ENCODE measurements at regions not wholly inside any gene's neighbourhood (a gene's known extent, or its start where the extent isn't known, plus 50 kb on each side); places are given as distances from the start of the nearest gene placed in this dataset.
A peak's percentile ranks its signal among the peaks of the same experiment; 100 is the strongest.

DNA sequence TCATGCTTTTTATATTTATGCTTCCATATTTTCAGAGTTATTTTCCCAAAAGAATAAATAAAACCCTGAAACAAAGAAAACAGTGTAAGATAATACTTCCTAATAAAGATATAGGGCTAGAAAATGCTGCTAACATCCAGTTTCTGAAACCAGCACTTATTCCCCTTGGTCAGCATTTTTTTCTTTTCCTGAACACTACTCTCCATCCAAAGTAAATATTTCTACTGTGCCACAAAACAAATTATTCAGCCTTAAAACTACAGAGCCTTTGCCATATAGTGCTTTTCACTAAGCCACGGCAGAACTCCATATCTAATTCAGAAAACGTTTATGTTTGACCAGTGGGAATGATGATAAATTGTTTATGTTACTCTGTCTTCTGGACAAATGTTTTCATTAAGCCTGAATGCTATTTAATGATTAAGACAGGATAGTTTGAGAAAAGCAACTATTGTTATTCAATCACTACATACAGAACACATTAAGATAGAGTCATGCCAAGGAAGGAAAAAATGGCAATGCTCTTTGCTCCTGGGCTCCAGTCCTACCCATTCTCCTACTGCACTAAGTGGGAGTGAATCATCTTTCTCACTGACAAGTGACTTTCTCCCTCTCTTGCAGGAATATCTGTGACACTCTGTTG is 723.9 kb downstream of the FAT4 start:
- Histone ChIP-seq H3K9me3 (no peaks in the 10 kb centered on the region), H3K27me3 (ENCODE audit: low read depth) (no peaks in the 10 kb centered on the region), H3K4me3 (no peak overlapping the region), H3K4me1 (peaks cover 3% of the 10 kb centered on the region; the same call in 1 of the 2 replicates), H3K36me3 (replicated peaks) (no peaks in the 10 kb centered on the region)
- no peak for DNase-seq (ENCODE audit: low spot score in 2 of 2)
- in situ Hi-C loops (cut with MboI; ENCODE audit: low sequenced_read_pairs) = no loop called here

DNA sequence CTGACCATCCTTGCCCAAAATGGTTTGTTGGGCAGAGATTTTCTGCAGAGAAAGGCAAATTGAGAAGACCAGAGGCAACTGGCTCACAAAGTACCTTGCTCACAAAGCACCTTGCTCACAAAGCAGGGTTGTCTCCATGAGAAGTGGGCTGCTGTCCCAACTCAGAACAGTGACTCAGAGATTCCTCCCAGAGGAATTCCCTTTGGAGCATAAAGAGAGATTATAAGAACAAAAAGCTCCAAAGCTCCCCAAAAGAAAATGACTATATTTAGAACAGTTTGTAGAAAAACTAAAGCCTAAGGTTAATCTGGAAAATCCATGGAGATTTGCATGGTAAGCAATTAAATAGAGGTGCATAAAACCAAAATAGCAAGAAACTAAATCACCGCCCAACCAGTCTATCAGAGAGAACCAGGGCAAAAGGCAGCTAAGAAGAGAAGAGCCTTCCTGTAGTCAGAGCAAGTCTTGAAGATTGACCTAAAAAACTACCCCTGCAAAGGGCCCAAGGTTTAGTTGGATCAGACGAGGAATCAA is 731.4 kb downstream of the FAT4 start:
- DNase-seq (ENCODE audit: low spot score in 2 of 2) = peak; percentile 36 to 53
- in situ Hi-C loops (cut with MboI; ENCODE audit: low sequenced_read_pairs) = no loop called here
- Histone ChIP-seq H3K36me3 (replicated peaks) (no peaks in the 10 kb centered on the region), H3K4me1 (peaks cover 3% of the 10 kb centered on the region), H3K9me3 (peaks cover 3% of the 10 kb centered on the region; the same call in 1 of the 2 replicates), H3K4me3 (no peak overlapping the region), H3K27me3 (ENCODE audit: low read depth) (no peaks in the 10 kb centered on the region)

DNA sequence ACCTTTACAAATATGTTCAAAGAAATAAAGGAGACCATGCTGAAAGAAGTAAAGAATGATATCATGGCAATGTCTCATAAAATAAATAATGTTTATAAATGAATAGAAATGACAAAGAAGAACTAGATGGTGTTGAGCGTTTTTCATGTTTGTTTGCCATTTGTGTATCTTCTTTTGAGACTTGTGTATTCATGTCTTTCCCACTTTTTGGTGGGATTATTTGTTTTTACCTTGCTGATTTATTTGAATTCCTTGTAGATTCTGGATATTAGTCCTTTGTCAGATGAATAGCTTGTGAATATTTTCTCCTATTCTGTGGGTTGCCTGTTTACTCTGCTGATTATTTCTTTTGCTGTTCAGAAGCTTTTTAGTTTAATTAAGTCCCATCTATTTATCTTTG is 732.4 kb downstream of the FAT4 start:
- Histone ChIP-seq H3K27me3 (ENCODE audit: low read depth) (no peaks in the 10 kb centered on the region), H3K9me3 (peaks cover 3% of the 10 kb centered on the region; the same call in 1 of the 2 replicates), H3K4me1 (peaks cover 3% of the 10 kb centered on the region), H3K36me3 (replicated peaks) (no peaks in the 10 kb centered on the region), H3K4me3 (no peak overlapping the region)
- no peak for DNase-seq (ENCODE audit: low spot score in 2 of 2)
- in situ Hi-C loops (cut with MboI; ENCODE audit: low sequenced_read_pairs) = no loop called here

DNA sequence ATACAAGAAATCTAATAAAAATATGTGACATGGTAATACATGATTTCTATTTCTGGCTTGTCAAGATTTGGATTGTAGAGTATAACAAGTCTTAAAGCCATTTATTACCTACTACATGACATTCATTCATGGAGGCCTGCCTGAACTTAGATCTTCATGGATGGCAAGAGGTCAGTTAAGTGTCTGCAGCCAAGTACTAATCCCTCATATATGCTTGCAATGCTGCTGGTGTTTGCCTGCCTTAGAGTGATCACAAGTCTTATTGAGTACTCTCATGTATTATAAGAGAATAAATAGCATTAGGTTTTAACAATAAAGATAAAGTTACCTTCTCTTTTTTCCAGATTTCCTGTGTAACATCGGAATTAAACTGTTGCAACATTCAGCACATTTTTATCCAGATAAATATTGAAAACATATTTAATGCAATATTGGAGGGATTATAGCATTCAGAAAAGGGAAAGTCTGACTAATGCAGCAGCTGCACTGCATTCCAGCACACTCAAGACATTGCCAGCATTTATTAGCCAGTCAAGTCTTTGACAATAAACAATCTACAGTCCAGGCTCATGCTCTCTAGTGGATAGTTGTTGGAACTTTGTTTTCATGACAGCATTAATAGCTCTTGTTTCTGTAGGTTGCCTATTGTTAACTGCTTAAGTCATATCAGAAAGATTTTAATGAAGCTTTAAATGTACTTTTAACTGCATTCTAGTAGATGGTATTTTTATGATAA is 737.1 kb downstream of the FAT4 start:
- Histone ChIP-seq H3K27me3 (ENCODE audit: low read depth) (no peaks in the 10 kb centered on the region), H3K4me3 (no peak overlapping the region), H3K4me1 (peaks cover 8% of the 10 kb centered on the region), H3K36me3 (replicated peaks) (no peaks in the 10 kb centered on the region), H3K9me3 (peaks cover 1% of the 10 kb centered on the region; the same call in 1 of the 2 replicates)
- in situ Hi-C loops (cut with MboI; ENCODE audit: low sequenced_read_pairs) = no loop called here
- DNase-seq (ENCODE audit: low spot score in 2 of 2) = peak in 1 of 2 experiments; percentile 44

DNA sequence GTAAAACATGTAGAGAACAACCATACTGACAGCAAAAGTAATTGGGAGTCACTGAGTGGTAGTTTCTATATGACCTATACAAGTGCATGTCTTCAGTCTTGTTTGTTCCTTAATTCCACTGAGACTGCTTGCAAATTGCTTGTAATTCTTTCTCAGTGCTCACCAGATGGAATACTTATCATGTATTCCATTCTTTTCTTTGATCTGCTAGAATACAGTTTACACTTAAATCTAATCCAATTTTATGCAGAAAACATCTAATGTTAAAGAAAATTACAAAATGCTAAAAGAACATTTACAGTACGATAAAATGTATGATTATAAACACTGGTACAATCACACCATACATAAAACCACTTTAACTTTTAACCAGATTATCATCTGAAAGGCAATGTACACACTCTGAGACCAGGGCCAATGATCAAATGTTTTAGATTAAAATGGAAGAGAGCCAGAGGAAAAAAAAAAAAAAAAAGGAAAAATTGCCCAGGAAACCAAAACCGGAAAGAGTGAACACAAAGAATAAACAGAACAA is 741.4 kb downstream of the FAT4 start:
- in situ Hi-C loops (cut with MboI; ENCODE audit: low sequenced_read_pairs) = no loop called here
- DNase-seq (ENCODE audit: low spot score in 2 of 2) = peak in 1 of 2 experiments; percentile 40

DNA sequence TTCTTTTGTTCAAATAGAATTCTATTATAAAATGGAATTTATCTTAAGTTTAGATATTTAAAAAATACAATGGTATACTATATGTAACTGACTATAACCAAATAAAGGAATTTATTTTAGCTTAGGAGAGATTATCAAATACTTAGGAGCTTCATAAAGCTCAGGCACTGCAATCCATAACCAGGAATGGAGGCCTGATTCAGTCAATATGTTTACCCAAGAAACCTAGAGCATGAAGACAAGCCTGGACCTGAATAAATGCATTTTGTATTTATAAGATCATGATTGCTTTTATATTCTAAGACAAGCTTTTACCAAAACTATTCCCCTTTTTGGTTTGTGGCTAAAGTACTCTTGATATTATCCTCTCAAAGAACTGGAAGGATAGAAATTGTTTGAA is 742.6 kb downstream of the FAT4 start:
- Histone ChIP-seq H3K9me3 (no peaks in the 10 kb centered on the region), H3K4me3 (no peak overlapping the region), H3K4me1 (peaks cover 8% of the 10 kb centered on the region), H3K27me3 (ENCODE audit: low read depth) (no peaks in the 10 kb centered on the region), H3K36me3 (replicated peaks) (no peaks in the 10 kb centered on the region)
- DNase-seq (ENCODE audit: low spot score in 2 of 2) = no peak
- in situ Hi-C loops (cut with MboI; ENCODE audit: low sequenced_read_pairs) = no loop called here

More for the DNA sequence above, 741.4 kb downstream of the FAT4 start:
- no peaks in the 10 kb centered on the region for H3K36me3 ChIP-seq (replicated peaks)
- no peaks in the 10 kb centered on the region for H3K9me3 ChIP-seq
- no peaks in the 10 kb centered on the region for H3K27me3 ChIP-seq (ENCODE audit: low read depth)
- peaks cover 8% of the 10 kb centered on the region for H3K4me1 ChIP-seq
- H3K4me3 ChIP-seq = no peak overlapping the region

DNA sequence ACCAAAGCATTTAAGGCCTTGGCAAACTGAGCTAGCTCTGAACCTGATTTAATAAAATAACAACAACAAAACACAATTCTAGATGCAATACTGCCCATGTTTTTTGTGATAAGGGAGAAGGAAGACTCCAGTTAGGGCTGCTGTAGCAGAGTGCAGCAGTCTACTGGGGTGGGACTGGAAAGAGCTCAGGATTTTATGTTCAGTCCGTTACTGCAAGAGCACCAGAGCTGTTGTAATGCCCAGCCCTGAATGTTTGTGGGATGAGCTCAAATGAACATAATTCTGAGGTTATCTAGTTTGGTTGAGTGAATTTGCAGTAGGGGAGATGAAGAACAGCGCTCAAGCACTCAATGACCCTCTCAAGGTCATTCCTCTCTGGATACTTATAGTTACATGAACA is 743.8 kb downstream of the FAT4 start:
- Histone ChIP-seq H3K4me1 (peaks cover 8% of the 10 kb centered on the region), H3K36me3 (replicated peaks) (no peaks in the 10 kb centered on the region), H3K9me3 (no peaks in the 10 kb centered on the region), H3K4me3 (no peak overlapping the region), H3K27me3 (ENCODE audit: low read depth) (no peaks in the 10 kb centered on the region)
- no peak for DNase-seq (ENCODE audit: low spot score in 2 of 2)
- in situ Hi-C loops (cut with MboI; ENCODE audit: low sequenced_read_pairs) = no loop called here

DNA sequence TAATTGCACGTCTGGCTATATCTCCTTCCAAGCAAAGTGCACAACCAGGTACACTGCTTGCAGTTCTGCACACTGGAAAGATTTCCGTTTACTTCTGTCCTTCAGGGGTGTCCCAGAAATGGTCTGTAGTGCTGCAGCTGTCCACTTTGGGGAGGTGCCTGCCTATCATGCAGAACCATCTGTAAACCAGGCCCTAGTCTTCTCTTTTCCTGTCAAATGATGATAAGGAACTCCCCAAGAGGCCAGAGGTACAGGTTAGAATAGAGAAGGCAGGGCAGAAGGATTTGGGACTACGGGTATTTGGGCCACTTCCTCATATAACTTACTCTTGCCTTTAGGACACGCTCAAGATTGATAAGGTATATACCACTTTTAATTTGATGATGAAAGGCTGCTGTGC is 746.9 kb downstream of the FAT4 start:
- in situ Hi-C loops (cut with MboI; ENCODE audit: low sequenced_read_pairs) = no loop called here
- Histone ChIP-seq H3K4me1 (no peaks in the 10 kb centered on the region), H3K36me3 (replicated peaks) (no peaks in the 10 kb centered on the region), H3K9me3 (no peaks in the 10 kb centered on the region), H3K4me3 (no peak overlapping the region), H3K27me3 (ENCODE audit: low read depth) (no peaks in the 10 kb centered on the region)
- no peak for DNase-seq (ENCODE audit: low spot score in 2 of 2)

DNA sequence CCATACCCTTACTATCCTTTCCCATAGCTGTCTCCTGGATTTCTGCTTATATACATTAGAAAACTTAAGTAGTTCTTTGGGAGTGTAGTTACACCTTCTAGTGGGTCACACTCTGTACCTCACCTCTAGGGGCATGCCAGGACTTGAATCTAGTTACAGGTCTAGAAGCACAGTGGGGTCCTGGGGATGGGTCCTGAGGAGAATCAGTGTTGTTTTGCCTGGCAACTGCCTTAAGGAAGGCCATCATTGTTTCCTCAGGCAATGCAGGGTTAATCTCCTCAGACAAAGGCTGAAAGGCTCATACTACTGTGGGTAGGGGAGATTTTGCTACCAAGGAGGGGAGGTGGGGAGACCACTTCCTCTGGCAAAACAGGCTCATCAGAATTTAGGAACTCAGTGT is 750.3 kb downstream of the FAT4 start:
- no peaks in the 10 kb centered on the region for H3K4me1 ChIP-seq
- in situ Hi-C loops (cut with MboI; ENCODE audit: low sequenced_read_pairs) = no loop called here
- no peaks in the 10 kb centered on the region for H3K36me3 ChIP-seq (replicated peaks)

DNA sequence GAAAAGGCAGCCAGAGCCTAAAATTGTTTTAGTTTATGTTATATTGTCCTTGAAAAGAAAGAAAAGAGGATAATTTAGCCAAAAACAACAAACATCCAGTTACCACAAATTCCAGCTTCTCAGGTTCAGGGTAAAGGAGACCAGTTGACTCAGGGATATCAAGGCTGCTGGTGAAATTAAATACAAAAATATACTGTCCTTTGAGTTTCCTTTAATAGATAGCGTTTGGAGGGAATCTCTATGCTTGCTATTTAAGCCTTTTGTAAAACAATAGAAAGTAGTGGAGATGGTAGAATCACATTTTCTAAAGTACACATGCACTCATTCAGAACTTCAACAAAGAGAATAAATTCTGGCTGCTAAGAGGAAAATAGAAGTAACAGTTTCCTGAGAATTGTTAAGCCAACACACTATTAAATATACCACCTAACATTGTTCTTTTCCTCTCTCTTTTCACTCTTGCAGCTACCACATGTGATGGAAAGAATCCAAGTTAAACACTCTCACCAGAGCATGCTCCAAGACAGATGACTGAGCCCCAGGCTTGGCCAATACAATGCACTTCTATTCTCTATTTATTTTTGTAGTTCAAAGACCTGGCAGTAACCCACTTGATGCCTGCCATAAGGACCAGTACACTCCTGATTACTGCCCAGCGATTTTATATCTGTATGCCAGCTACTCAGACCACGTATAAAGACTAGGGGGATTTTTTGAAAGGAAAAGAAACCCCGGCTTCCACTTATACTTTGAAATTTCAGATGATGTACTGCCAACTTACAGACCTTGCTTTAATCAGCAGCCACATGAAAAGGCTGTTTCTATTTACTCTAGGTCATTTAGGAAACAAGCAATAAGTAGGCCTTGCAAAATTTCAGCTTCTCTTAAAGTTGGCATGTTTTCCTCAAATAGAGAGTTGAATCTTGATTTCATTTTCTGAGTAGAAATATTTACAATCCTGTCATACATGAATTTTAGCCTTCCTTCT is 756.9 kb downstream of the FAT4 start:
- peaks cover 5% of the 10 kb centered on the region for H3K4me1 ChIP-seq
- no peaks in the 10 kb centered on the region for H3K27me3 ChIP-seq (ENCODE audit: low read depth)
- DNase-seq (ENCODE audit: low spot score in 2 of 2) = peak; percentile 30 to 60
- in situ Hi-C loops (cut with MboI; ENCODE audit: low sequenced_read_pairs) = no loop called here
- no peak overlapping the region for H3K4me3 ChIP-seq
- no peaks in the 10 kb centered on the region for H3K36me3 ChIP-seq (replicated peaks)
- H3K9me3 ChIP-seq = no peaks in the 10 kb centered on the region

More for the DNA sequence above, 750.3 kb downstream of the FAT4 start:
- Histone ChIP-seq H3K4me3 (no peak overlapping the region), H3K9me3 (no peaks in the 10 kb centered on the region), H3K27me3 (ENCODE audit: low read depth) (no peaks in the 10 kb centered on the region)
- no peak for DNase-seq (ENCODE audit: low spot score in 2 of 2)

DNA sequence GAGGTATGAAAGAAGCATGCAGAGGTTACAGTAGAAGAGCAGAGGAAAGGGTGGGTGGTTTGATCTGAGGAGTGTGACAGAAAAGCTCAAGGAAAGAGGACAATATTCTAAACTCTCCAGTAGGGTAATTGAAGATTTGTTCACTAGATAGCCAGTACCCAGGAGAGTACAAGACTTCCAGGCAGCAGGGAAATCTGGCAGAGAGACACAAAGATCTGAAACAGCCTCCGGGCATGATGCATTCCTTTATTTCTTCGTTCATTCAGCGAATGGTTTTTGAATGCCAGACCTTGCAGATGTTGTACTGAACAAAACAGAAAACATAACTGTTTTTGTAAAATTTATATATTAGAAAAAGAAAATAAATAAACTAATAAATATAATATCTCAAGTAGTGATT is 766.6 kb downstream of the FAT4 start:
- H3K27me3 ChIP-seq (ENCODE audit: low read depth) = no peaks in the 10 kb centered on the region
- peak; percentile 36 to 48 for DNase-seq (ENCODE audit: low spot score in 2 of 2)
- no peaks in the 10 kb centered on the region; the same call in 1 of the 2 replicates for H3K4me1 ChIP-seq
- in situ Hi-C loops (cut with MboI; ENCODE audit: low sequenced_read_pairs) = no loop called here
- H3K4me3 ChIP-seq = no peak overlapping the region
- no peaks in the 10 kb centered on the region for H3K36me3 ChIP-seq (replicated peaks)
- H3K9me3 ChIP-seq = no peaks in the 10 kb centered on the region

DNA sequence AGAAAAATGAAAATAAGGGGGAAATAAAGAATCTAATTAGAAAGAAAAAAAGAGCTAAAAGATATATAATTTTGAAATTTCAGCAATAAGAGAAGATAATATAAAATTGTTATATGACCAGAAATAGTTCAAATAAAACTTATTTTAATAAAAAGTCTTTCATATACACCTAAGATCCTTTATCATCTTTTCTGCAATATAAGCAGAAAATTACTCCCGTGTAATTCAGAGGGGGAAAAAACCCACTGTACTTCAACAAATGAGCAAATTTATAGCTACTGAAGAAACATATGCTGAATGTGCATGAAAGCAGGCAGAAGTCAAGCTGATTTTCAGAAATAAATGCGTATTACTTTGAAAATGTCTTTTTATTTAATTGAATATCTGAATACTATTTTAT is 771.3 kb downstream of the FAT4 start:
- H3K36me3 ChIP-seq (replicated peaks) = no peaks in the 10 kb centered on the region
- no peaks in the 10 kb centered on the region for H3K9me3 ChIP-seq
- no peak for DNase-seq (ENCODE audit: low spot score in 2 of 2)
- H3K27me3 ChIP-seq (ENCODE audit: low read depth) = no peaks in the 10 kb centered on the region
- H3K4me1 ChIP-seq = no peaks in the 10 kb centered on the region; the same call in 1 of the 2 replicates
- in situ Hi-C loops (cut with MboI; ENCODE audit: low sequenced_read_pairs) = no loop called here
- no peak overlapping the region for H3K4me3 ChIP-seq

DNA sequence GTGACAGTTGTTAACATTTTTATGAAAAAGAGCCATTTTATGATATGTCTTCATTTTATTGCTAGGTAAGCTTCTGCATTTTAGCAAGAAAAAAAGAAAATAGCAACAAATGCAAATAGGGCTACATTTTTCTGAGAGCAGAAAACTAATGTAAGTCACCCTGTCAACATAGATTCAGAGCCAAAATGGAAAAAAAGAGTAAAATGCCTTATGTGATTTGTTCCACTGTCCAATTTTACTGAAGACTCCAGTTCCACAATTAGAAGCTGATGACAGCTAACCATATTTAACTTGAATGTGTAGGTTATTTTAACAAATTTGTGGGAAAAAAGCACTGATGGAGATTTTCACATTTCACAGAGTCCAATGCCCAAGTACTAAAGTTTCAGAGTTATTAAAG is 772.3 kb downstream of the FAT4 start:
- DNase-seq (ENCODE audit: low spot score in 2 of 2) = no peak
- Histone ChIP-seq H3K36me3 (replicated peaks) (no peaks in the 10 kb centered on the region), H3K9me3 (no peaks in the 10 kb centered on the region), H3K4me1 (no peaks in the 10 kb centered on the region), H3K4me3 (no peak overlapping the region), H3K27me3 (ENCODE audit: low read depth) (no peaks in the 10 kb centered on the region)
- in situ Hi-C loops (cut with MboI; ENCODE audit: low sequenced_read_pairs) = no loop called here
